ENCODE measurements at regions not wholly inside any gene's neighbourhood (a gene's known extent, or its start where the extent isn't known, plus 50 kb on each side); places are given as distances from the start of the nearest gene placed in this dataset.

- no peak for TF ChIP-seq CUX1 (IDR thresholded peaks at IDR 0.05; ENCODE audit: insufficient replicate concordance, low read depth, low read length)
- no peak for TF ChIP-seq CBX3 (IDR thresholded peaks at IDR 0.05; ENCODE audit: borderline replicate concordance, low read depth)
- TF ChIP-seq RBBP5 (conservative IDR thresholded peaks at IDR 0.05) = no peak
Observed at GRCh38 chr10:57791546-57791945, 476.1 kb downstream of the IPMK start (continued).

- in situ Hi-C loops (cut with MboI) (no loop called here), intact Hi-C loops (cut with micrococcal nuclease; ENCODE audit: unreplicated experiment) (no loop called here)
- Histone ChIP-seq H4K20me1 (ENCODE audit: control insufficient read depth, insufficient read depth) (no peaks in the 10 kb centered on the region), H3K27ac (ENCODE audit: control insufficient read depth, insufficient read depth) (no peak overlapping the region), H3K4me2 (ENCODE audit: control insufficient read depth, insufficient read depth) (no peak overlapping the region), H3K4me1 (ENCODE audit: control insufficient read depth, insufficient read depth, low read length) (no peaks in the 10 kb centered on the region), H3K27me3 (replicated peaks in 1 of 2; ENCODE audit: control insufficient read depth in 2 of 2, insufficient read depth in 2 of 2, low read length in 1 of 2) (no peaks in the 10 kb centered on the region), H3K9ac (ENCODE audit: control insufficient read depth, insufficient read depth, low read length) (no peak overlapping the region), H3K79me2 (ENCODE audit: control insufficient read depth, insufficient read depth, low read length) (no peaks in the 10 kb centered on the region), H3K36me3 (ENCODE audit: control insufficient read depth in 2 of 2, insufficient read depth in 2 of 2, low read length in 1 of 2) (no peaks in the 10 kb centered on the region), H2AFZ (ENCODE audit: control insufficient read depth, low read depth, low read length) (no peak overlapping the region), H3K4me3 (no peak overlapping the region), H3K9me3 (replicated peaks; ENCODE audit: control insufficient read depth, insufficient read depth, low read length) (no peaks in the 10 kb centered on the region)
- ChIA-PET SMC1A (ENCODE audit: uncharacterized antibody, unreplicated experiment) (no interaction called here), CTCF (interaction anchor here (0.6 kb wide), 1 partner anchor 10 kb away, joined by 3 read pairs; no protein-coding TSS in a partner anchor), RAD21 (ENCODE audit: unreplicated experiment) (no interaction called here), POLR2A (no interaction called here)
- FAIRE-seq = no peak
- no TSS peak for BruUV-seq (replicated peaks)
- DNase-seq (ENCODE audit: low read depth, low spot score) = no peak
- no peak for ATAC-seq
- 0% methylated on average over 1 of the region's 1 CpG for WGBS (ENCODE audit: insufficient coverage, insufficient replicate concordance, low lambda C conversion rate, missing lambda C conversion rate)
- TF ChIP-seq SMAD1 (IDR thresholded peaks at IDR 0.05; ENCODE audit: low read depth, partially characterized antibody) (no peak), ZNF24 (IDR thresholded peaks at IDR 0.05) (no peak), NKRF (conservative IDR thresholded peaks at IDR 0.05) (no peak), SP1 (IDR thresholded peaks at IDR 0.05; ENCODE audit: low read depth, low read length) (no peak), BMI1 (IDR thresholded peaks at IDR 0.05; ENCODE audit: borderline replicate concordance) (no peak), BACH1 (IDR thresholded peaks at IDR 0.05; ENCODE audit: borderline replicate concordance) (no peak), TCF7 (IDR thresholded peaks at IDR 0.05; ENCODE audit: borderline replicate concordance) (no peak), CBX3 (IDR thresholded peaks at IDR 0.05; ENCODE audit: borderline replicate concordance, low read depth) (no peak), ZBTB11 (CRISPR knock-in tag; IDR thresholded peaks at IDR 0.05) (no peak), RFX5 (IDR thresholded peaks at IDR 0.05; ENCODE audit: low read depth, low read length) (no peak), NFYB (IDR thresholded peaks at IDR 0.05; ENCODE audit: insufficient read depth, low read depth, low read length) (no peak), CEBPB (IDR thresholded peaks at IDR 0.05; ENCODE audit: borderline replicate concordance in 1 of 2, low read depth in 2 of 2, low read length in 2 of 2) (no peak)
Observed at GRCh38 chr10:57790703-57791102, 477.0 kb downstream of the IPMK start.

Measured in GM12878 (cell line).